Kidney (tissue), 13 donors: ENCODE measurements at regions not wholly inside any gene's neighbourhood (a gene's known extent, or its start where the extent isn't known, plus 50 kb on each side); places are given as distances from the start of the nearest gene placed in this dataset.

Experiments used
- DNase-seq, 5 donors: peaks; one replicate each; pipeline ENCODE4 v3.0.0-alpha.2; 2013 to 2020
- FAIRE-seq: peaks from 2 replicates; lab custom pipeline; 2012; peaks lifted over from hg19 to GRCh38; lab: Jason Lieb, UNC
- H3K27ac ChIP-seq, 2 donors: one replicate each; pipeline ENCODE4 v1.7.0; 2013; ENCODE audit warnings: low read depth in 2 of 2, low read length in 2 of 2, inconsistent platforms in 1 of 2
- H3K27me3 ChIP-seq: one replicate; pipeline ENCODE4 v1.7.1; 2013; ENCODE audit warnings: low read length, inconsistent platforms; ENCODE audit not compliant: control insufficient read depth, insufficient read depth
- H3K36me3 ChIP-seq, 3 donors: one replicate each; pipeline versions ENCODE4 v1.7.0 to v1.7.1; 2013; ENCODE audit warnings: low read length in 3 of 3, control low read depth in 1 of 3, inconsistent platforms in 1 of 3; ENCODE audit not compliant: insufficient read depth in 3 of 3, control insufficient read depth in 2 of 3
- H3K4me1 ChIP-seq, 3 donors: one replicate each; pipeline versions ENCODE4 v1.7.0 to v1.7.1; 2013; ENCODE audit warnings: low read length in 3 of 3, inconsistent platforms in 1 of 3, low read depth in 1 of 3; ENCODE audit not compliant: control insufficient read depth in 2 of 3, insufficient read depth in 2 of 3
- H3K4me3 ChIP-seq, 3 donors: one replicate each; pipeline versions ENCODE4 v1.7.0 to v1.8.1; 2013; ENCODE audit warnings: low read length in 3 of 3, control low read depth in 1 of 3, inconsistent platforms in 1 of 3
- H3K9ac ChIP-seq, 3 donors: one replicate each; pipeline versions ENCODE4 v1.7.0 to v1.7.1; 2013; ENCODE audit warnings: low read length in 3 of 3, control low read depth in 1 of 3, inconsistent platforms in 1 of 3
- H3K9me3 ChIP-seq, 3 donors: one replicate each; pipeline versions ENCODE4 v1.7.0 to v1.7.1; 2013; ENCODE audit warnings: low read length in 3 of 3, control low read depth in 1 of 3, inconsistent platforms in 1 of 3; ENCODE audit not compliant: control insufficient read depth in 2 of 3, insufficient read depth in 1 of 3
- intact Hi-C: fragments of 100-400 bp; cut with DNase I; formaldehyde crosslinking; loops from one replicate; pipeline ENCODE4 v1.11.1; 2022
- TF ChIP-seq, protein P1 (sequence below): IDR thresholded peaks from 3 replicates; pipeline ENCODE4 v1.5.1; 2012; ENCODE audit warnings: mild to moderate bottlenecking, moderate library complexity, borderline replicate concordance; ENCODE audit not compliant: insufficient read depth; ENCODE audit errors: extremely low read depth
- donor health status: control.
- donor health status: control.
- donor health status: control.
- donor health status: control.
- donor health status: control.
- donor health status: DM: yes; HTN: yes; CAD: no.
- donor health status: Normal renal cell carcinoma (clear cell type).

- no peak for FAIRE-seq
- no peak overlapping the region for H3K27ac ChIP-seq
- no peaks in the 10 kb centered on the region for H3K36me3 ChIP-seq
- no peak for DNase-seq
- peaks cover 0 to 4% (median 0%) of the 10 kb centered on the region in 3 donors for H3K9me3 ChIP-seq
- no peaks in the 10 kb centered on the region for H3K4me1 ChIP-seq
- TF ChIP-seq, protein P1, sequence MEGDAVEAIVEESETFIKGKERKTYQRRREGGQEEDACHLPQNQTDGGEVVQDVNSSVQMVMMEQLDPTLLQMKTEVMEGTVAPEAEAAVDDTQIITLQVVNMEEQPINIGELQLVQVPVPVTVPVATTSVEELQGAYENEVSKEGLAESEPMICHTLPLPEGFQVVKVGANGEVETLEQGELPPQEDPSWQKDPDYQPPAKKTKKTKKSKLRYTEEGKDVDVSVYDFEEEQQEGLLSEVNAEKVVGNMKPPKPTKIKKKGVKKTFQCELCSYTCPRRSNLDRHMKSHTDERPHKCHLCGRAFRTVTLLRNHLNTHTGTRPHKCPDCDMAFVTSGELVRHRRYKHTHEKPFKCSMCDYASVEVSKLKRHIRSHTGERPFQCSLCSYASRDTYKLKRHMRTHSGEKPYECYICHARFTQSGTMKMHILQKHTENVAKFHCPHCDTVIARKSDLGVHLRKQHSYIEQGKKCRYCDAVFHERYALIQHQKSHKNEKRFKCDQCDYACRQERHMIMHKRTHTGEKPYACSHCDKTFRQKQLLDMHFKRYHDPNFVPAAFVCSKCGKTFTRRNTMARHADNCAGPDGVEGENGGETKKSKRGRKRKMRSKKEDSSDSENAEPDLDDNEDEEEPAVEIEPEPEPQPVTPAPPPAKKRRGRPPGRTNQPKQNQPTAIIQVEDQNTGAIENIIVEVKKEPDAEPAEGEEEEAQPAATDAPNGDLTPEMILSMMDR: no peak
- H3K4me3 ChIP-seq: no peak overlapping the region
- H3K27me3 ChIP-seq: no peaks in the 10 kb centered on the region
- no peak overlapping the region for H3K9ac ChIP-seq
- intact Hi-C loops: no loop called here
Observed at GRCh38 chr3:143185401-143185800, 65.8 kb downstream of the CHST2 start.

DNA sequence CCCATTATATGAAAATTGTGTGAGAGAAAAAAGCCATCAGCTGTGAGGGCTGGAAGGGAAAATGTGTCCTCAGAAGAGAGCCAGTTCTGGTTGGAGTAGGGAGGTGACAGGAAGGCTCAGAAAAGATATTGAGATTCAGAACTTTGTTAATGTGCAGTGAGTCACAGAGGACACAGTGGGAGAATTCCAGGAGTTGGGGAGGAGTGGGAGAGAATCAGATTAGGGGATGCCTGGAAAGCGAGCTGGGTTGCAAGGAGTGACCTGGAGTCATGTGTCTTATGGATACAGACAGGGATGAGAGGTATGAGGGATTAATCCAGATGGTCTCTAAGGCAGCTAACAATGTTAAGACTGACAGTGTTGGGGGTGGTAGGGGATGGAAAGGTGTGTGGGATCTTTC, 67.5 kb downstream of the CHST2 start:
- DNase-seq: no peak
- Histone ChIP-seq H3K27ac (no peak overlapping the region), H3K4me1 (no peaks in the 10 kb centered on the region), H3K9me3 (no peaks in the 10 kb centered on the region), H3K27me3 (no peaks in the 10 kb centered on the region), H3K36me3 (no peaks in the 10 kb centered on the region), H3K9ac (no peak overlapping the region), H3K4me3 (no peak overlapping the region)
- TF ChIP-seq, protein P1: no peak
- FAIRE-seq: no peak
- intact Hi-C loops: no loop called here

DNA sequence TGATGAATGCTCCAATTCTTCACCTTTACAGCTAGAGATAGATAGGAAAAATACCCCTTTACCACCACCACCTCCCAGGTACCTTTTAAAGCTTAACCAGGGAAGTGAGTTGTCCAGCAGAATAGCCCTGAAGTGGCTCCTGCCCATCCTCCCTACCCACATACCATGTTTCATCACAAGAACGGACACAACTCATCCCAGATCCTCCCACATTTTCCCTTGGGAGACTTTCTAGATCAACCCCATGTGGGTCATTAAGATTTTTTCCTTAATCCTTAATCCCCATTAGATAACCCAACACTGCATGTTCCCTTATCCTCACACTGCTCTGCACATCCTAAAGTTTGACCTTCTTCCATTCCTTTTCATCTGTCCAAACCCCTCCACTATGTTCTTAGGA, 69.3 kb downstream of the CHST2 start:
- FAIRE-seq (no peak), DNase-seq (no peak)
- H3K4me1 ChIP-seq: no peaks in the 10 kb centered on the region
- H3K9ac ChIP-seq: no peak overlapping the region
- TF ChIP-seq, protein P1: no peak
- H3K27ac ChIP-seq: no peak overlapping the region
- intact Hi-C loops: no loop called here
- H3K4me3 ChIP-seq: no peak overlapping the region
- no peaks in the 10 kb centered on the region for H3K36me3 ChIP-seq
- no peaks in the 10 kb centered on the region for H3K27me3 ChIP-seq
- no peaks in the 10 kb centered on the region for H3K9me3 ChIP-seq

DNA sequence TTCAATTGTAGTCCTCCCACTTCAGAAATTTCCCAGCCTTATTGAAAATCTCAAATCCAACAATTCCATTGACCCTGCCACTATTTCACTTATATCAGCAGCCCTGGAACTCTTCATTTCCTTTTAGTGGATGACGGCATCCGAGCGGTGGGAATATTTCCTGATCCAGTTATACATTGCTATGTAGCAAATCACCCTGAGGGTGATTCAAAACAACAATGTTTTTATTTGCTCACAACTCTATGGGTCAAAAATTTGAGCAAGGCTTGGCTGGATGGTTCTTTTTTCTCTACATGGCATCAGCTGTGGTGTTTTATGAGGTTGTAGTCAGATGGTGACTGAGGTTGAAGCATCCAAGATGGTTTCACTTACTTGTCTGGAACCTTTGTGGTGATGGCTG, 70.5 kb downstream of the CHST2 start:
- H3K36me3 ChIP-seq: no peaks in the 10 kb centered on the region
- DNase-seq (no peak), FAIRE-seq (no peak)
- no peak overlapping the region for H3K4me3 ChIP-seq
- H3K9me3 ChIP-seq: no peaks in the 10 kb centered on the region
- H3K9ac ChIP-seq: no peak overlapping the region
- H3K27ac ChIP-seq: no peak overlapping the region
- no peaks in the 10 kb centered on the region for H3K27me3 ChIP-seq
- no peaks in the 10 kb centered on the region for H3K4me1 ChIP-seq
- TF ChIP-seq, protein P1: no peak
- intact Hi-C loops: no loop called here
